Spinal cord (tissue), 9 donors: ENCODE measurements at regions not wholly inside any gene's neighbourhood (a gene's known extent, or its start where the extent isn't known, plus 50 kb on each side); places are given as distances from the start of the nearest gene placed in this dataset.

Source experiments
- DNase-seq, 6 donors: peaks; one replicate each; pipeline versions ENCODE4 v3.0.0 to v3.0.0-alpha.2; 2013 to 2015; ENCODE audit warnings: low spot score in 6 of 6, low read depth in 4 of 6
- H3K27ac ChIP-seq: one replicate; pipeline ENCODE4 v1.5.1; 2013; ENCODE audit warnings: low read depth, low read length, control low read depth
- H3K27me3 ChIP-seq: one replicate; pipeline ENCODE4 v1.6.1; 2013; ENCODE audit warnings: low read length; ENCODE audit not compliant: control insufficient read depth, insufficient read depth
- H3K36me3 ChIP-seq: one replicate; pipeline ENCODE4 v1.6.1; 2013; ENCODE audit warnings: low read length; ENCODE audit not compliant: control insufficient read depth, insufficient read depth
- H3K4me1 ChIP-seq: one replicate; pipeline ENCODE4 v1.6.1; 2013; ENCODE audit warnings: low read length; ENCODE audit not compliant: control insufficient read depth, insufficient read depth
- H3K4me3 ChIP-seq: one replicate; pipeline ENCODE4 v1.5.1; 2013; ENCODE audit warnings: low read depth, low read length, control low read depth
- H3K9me3 ChIP-seq: one replicate; pipeline ENCODE4 v1.6.1; 2013; ENCODE audit warnings: low read length; ENCODE audit not compliant: control insufficient read depth, insufficient read depth
- WGBS: methylation state at CpG from one replicate; pipeline ENCODE4 v1.1.5; 2013; ENCODE audit warnings: missing lambda C conversion rate; ENCODE audit not compliant: insufficient coverage; 5-methylcytosine and 5-hydroxymethylcytosine counted together
- donor health status: healthy.

GRCh38 chr10:78931321-78932053, 137.3 kb upstream of the ZMIZ1 start:
- Histone ChIP-seq H3K4me1 (peaks cover 48% of the 10 kb centered on the region), H3K9me3 (no peaks in the 10 kb centered on the region), H3K27ac (peak overlapping the region; percentile 70), H3K27me3 (no peaks in the 10 kb centered on the region), H3K4me3 (no peak overlapping the region), H3K36me3 (no peaks in the 10 kb centered on the region)
- peak in 2 of 6 donors; percentile 52 to 69 for DNase-seq
- WGBS: 60% methylated on average over 13 of the region's 21 CpGs

- Histone ChIP-seq H3K9me3 (no peaks in the 10 kb centered on the region), H3K4me3 (no peak overlapping the region), H3K36me3 (no peaks in the 10 kb centered on the region), H3K27me3 (no peaks in the 10 kb centered on the region), H3K4me1 (peaks cover 53% of the 10 kb centered on the region), H3K27ac (peak overlapping the region; percentile 70)
- WGBS: 67% methylated on average over 2 of the region's 2 CpGs
- DNase-seq: no peak
Observed at GRCh38 chr10:78932054-78932386, 136.7 kb upstream of the ZMIZ1 start.

- H3K4me1 ChIP-seq: peaks cover 59% of the 10 kb centered on the region
- WGBS: 92% methylated on average over 7 of the region's 9 CpGs
- no peak for DNase-seq
- H3K9me3 ChIP-seq: no peaks in the 10 kb centered on the region
- no peak overlapping the region for H3K27ac ChIP-seq
- no peaks in the 10 kb centered on the region for H3K27me3 ChIP-seq
- H3K36me3 ChIP-seq: no peaks in the 10 kb centered on the region
- H3K4me3 ChIP-seq: no peak overlapping the region
Observed at GRCh38 chr10:78932861-78933260, 135.9 kb upstream of the ZMIZ1 start.

- 85% methylated on average over 6 of the region's 14 CpGs for WGBS
- Histone ChIP-seq H3K27ac (no peak overlapping the region), H3K4me3 (no peak overlapping the region), H3K9me3 (no peaks in the 10 kb centered on the region), H3K4me1 (peaks cover 62% of the 10 kb centered on the region), H3K27me3 (no peaks in the 10 kb centered on the region), H3K36me3 (no peaks in the 10 kb centered on the region)
- peak in 1 of 6 donors; percentile 63 for DNase-seq
Observed at GRCh38 chr10:78933828-78934531, 134.8 kb upstream of the ZMIZ1 start.

- no peak for DNase-seq
- H3K27me3 ChIP-seq: no peaks in the 10 kb centered on the region
- H3K27ac ChIP-seq: no peak overlapping the region
- WGBS: 58% methylated on average over 2 of the region's 3 CpGs
- no peaks in the 10 kb centered on the region for H3K9me3 ChIP-seq
- peaks cover 62% of the 10 kb centered on the region for H3K4me1 ChIP-seq
- H3K36me3 ChIP-seq: no peaks in the 10 kb centered on the region
- no peak overlapping the region for H3K4me3 ChIP-seq
Observed at GRCh38 chr10:78934532-78934898, 134.3 kb upstream of the ZMIZ1 start.

GRCh38 chr10:78934994-78935602, 133.7 kb upstream of the ZMIZ1 start:
- Histone ChIP-seq H3K36me3 (no peaks in the 10 kb centered on the region), H3K4me3 (no peak overlapping the region), H3K4me1 (peaks cover 62% of the 10 kb centered on the region), H3K9me3 (no peaks in the 10 kb centered on the region), H3K27ac (no peak overlapping the region), H3K27me3 (no peaks in the 10 kb centered on the region)
- DNase-seq: peak in 1 of 6 donors; percentile 42
- WGBS: 90% methylated on average over 4 of the region's 4 CpGs

- no peak overlapping the region for H3K4me3 ChIP-seq
- H3K27me3 ChIP-seq: no peaks in the 10 kb centered on the region
- H3K4me1 ChIP-seq: peaks cover 61% of the 10 kb centered on the region
- 71% methylated on average over 8 of the region's 12 CpGs for WGBS
- H3K36me3 ChIP-seq: no peaks in the 10 kb centered on the region
- no peak overlapping the region for H3K27ac ChIP-seq
- no peaks in the 10 kb centered on the region for H3K9me3 ChIP-seq
- no peak for DNase-seq
Observed at GRCh38 chr10:78935697-78936407, 132.9 kb upstream of the ZMIZ1 start.

- Histone ChIP-seq H3K27me3 (no peaks in the 10 kb centered on the region), H3K9me3 (no peaks in the 10 kb centered on the region), H3K4me1 (peaks cover 57% of the 10 kb centered on the region), H3K27ac (no peak overlapping the region), H3K36me3 (no peaks in the 10 kb centered on the region), H3K4me3 (no peak overlapping the region)
- WGBS: 83% methylated on average over 11 of the region's 13 CpGs
- no peak for DNase-seq
Observed at GRCh38 chr10:78936412-78937342, 132.1 kb upstream of the ZMIZ1 start.

GRCh38 chr10:78937393-78937792, 131.4 kb upstream of the ZMIZ1 start:
- H3K9me3 ChIP-seq: no peaks in the 10 kb centered on the region
- DNase-seq: no peak
- H3K27me3 ChIP-seq: no peaks in the 10 kb centered on the region
- peaks cover 52% of the 10 kb centered on the region for H3K4me1 ChIP-seq
- no peak overlapping the region for H3K27ac ChIP-seq
- H3K36me3 ChIP-seq: no peaks in the 10 kb centered on the region
- 91% methylated on average over 5 of the region's 5 CpGs for WGBS
- H3K4me3 ChIP-seq: no peak overlapping the region
